8988T (cell line): ENCODE measurements at regions not wholly inside any gene's neighbourhood (a gene's known extent, or its start where the extent isn't known, plus 50 kb on each side); places are given as distances from the start of the nearest gene placed in this dataset.
"Not testable (repeated sequence)": the region's sequence is repeated elsewhere in the genome, so short reads cannot be mapped to it uniquely, and the experiment has no call there.

ENCODE experiments used
- DNase-seq: peaks from one replicate; pipeline ENCODE4 v3.0.0; 2011

GRCh38 chr11:22920939-22921565, 60.8 kb upstream of the CCDC179 start:
- DNase-seq = peak; percentile 9

DNA sequence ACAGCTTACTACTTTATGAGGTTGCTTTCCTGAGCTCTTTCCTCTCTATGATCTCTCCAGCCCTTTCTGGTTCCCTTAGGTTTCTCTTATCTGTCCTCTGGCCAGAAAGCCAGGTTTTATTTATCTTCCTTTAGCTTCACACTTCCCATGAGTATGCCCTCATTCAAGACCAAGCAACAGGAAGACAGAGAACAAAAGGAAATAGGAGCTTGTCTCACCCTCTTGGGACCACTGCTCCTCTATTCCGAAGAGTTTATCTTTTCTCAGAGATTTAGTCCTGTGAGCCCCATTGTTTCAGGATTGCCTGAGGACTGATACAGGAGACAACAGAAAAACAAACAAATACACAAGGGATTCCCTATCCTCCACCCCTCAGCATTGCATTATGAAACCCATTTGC, 62.4 kb upstream of the CCDC179 start:
- no peak for DNase-seq

GRCh38 chr11:22923561-22923960, 63.3 kb upstream of the CCDC179 start:
- no peak for DNase-seq

DNA sequence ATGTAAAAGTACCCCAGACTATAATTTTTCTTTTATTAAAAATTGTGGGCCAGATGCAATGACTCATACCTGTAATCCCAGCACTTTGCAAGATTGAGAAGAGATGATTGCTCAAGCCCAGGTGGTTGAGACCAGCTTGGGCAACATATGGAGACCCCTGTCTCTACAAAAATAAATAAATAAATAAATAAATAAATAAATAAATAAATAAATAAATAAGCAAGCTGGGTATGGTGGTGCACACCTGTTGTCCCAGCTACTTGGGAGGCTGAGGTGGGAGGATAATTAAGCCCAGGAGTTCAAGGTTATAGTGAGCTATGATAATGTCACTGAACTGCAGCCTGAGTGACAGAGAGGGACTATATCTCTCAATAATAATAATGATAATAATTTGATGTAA, 66.1 kb upstream of the CCDC179 start:
- DNase-seq = no peak

DNA sequence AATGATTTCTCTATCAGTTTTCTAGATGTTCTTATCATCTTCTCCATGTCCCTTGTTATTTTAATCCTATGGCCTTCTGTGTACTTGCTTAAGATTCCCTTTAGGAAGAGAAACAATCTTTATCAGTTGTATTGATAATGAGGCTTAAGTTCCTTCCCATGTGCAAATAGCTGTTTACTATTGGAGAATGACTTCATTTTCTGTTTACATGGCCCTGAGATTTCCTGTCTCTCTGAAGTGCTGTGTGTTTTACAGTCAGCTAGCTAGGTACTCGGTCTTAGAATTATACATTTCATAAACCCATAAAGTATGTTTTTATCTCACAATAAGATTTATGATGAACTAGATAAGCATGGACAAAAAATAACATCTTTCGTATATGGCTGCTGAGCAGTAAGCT, 67.5 kb upstream of the CCDC179 start:
- no peak for DNase-seq

GRCh38 chr11:22928207-22928917, 68.1 kb upstream of the CCDC179 start:
- no peak for DNase-seq

DNA sequence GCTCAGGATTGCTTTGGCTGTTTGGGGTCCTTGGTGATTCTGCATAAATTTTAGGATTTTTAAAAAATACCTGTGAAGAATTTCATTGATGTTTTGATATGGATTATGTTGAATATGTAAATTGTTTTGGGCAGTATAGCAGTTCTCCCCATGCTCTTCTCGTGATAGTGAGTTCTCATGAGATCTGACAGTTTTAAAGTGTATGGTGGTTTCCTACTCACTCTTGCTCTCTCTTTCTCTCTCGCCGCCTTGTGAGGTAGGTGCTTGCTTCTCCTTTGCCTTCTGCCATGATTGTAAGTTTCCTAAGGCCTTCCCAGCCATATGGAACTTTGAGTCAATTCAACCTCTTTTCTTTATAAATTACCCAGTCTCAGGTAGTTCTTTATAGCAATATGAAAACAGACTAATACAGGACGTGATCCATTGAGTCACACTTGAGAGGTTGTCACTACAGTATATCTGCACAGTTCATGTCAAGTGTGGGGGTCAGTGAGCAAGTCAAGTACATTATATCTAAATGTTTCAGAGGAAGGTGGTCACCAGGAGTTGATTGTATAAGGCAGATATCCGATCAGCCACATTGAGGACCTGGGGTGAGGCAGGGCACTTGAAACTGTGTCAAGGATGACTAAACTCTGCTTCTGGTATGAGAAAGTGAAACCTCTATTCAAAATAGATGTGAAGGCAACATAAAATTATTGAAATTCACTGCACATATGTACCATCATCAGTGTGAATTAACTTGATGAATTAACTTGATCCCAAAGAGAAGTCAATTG, 70.7 kb upstream of the CCDC179 start:
- DNase-seq = no peak

DNA sequence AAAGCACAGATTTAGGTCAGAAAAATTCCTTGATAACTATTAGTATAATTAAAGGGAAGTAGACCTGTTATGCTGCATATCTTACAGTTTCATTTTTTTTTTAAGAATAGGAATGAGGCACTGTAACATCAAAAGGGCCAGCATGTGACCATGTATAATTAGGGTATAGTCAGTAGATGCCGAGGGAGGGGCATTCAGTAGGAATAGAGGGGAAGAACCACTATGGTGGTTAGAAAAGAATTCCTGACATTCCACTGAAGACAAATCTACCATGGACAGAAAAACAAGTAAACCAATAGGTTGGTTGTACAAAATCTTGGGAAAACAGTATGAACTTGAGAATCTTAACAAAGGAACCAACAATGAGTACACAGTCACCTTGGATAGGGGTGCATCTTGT, 78.4 kb upstream of the CCDC179 start:
- no peak for DNase-seq

- not testable (repeated sequence) for DNase-seq
Measured at GRCh38 chr11:22941544-22941943, 81.3 kb upstream of the CCDC179 start.

DNA sequence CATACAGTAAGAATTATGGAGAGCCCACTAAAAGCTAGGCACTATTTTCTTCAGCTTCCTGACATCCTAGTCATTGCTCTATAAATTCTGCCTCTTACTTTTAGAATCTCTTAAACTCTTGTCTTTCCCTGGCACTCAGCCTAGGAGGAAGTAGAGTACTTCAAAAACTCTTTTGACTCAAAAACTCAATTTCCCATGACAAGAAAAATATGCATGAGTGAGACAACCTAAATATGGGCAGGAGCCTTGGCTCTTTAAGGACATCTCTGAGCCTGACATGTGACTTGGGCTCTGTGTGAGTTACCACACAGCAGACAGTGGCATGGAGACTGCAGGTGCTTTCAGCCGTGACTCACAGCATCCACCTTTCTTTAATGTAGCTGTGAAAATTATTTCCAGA, 97.5 kb upstream of the CCDC179 start:
- no peak for DNase-seq

- DNase-seq = no peak
Measured at GRCh38 chr11:22974251-22974650, 114.0 kb upstream of the CCDC179 start.

DNA sequence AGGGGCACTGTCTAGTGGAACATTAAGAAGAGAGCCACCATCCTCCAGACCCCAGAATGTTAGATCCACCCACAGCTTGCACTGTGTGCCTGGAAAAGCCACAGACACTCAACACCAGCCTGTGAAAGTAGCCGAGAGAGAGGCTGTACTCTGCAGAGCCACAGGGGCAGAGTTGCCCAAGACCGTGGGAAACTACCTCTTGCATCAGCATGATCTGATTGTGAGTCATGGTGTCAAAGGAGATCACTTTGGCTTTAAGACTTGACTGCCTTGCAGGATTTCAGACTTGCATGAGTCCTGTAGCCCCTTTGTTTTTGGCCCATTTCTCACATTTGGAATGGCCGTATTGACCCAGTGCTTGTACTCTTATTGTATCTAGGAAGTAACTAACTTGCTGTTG, 115.9 kb upstream of the CCDC179 start:
- no peak for DNase-seq

- DNase-seq = no peak
Measured at GRCh38 chr11:22982903-22983302, 122.6 kb upstream of the CCDC179 start.

DNA sequence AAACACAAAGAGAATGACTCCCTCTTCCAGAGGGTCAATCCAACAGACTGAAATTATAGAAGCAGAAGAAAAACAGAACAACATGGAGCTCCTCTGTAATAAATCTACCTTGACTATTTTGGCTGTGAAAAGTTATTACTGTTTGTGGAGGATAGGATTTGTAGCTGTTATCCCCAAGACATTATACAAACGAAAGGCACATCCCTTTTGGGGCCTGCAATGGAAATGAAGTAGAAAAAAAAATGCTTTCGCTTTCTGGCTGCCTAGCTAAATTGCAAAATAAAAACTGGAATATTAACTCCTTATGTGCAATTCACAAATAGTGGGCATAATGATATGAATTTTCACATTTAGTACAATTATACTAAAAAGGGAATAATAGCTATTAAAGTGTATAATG, 123.8 kb upstream of the CCDC179 start:
- DNase-seq = no peak

DNA sequence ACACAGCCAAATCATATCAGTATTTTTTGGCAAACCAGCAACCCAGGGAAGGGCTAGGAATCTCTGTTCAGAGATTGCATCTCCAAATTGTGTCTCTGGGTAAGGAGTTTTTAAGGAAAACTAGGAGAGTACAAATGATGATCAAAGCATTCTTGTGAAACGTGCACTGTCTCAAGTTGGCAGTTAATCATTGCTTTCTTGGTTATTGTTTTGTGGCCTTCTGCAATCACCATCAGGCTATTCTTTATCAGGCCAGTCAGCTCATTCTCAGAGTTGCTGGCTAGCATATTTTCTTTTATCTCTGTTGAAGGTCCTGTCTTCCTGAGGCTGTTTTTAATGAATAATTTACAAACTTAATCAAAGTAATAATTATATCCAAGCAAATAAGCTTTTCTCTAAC, 129.1 kb upstream of the CCDC179 start:
- DNase-seq = no peak

- no peak for DNase-seq
Measured at GRCh38 chr11:22991196-22991595, 130.9 kb upstream of the CCDC179 start.

DNA sequence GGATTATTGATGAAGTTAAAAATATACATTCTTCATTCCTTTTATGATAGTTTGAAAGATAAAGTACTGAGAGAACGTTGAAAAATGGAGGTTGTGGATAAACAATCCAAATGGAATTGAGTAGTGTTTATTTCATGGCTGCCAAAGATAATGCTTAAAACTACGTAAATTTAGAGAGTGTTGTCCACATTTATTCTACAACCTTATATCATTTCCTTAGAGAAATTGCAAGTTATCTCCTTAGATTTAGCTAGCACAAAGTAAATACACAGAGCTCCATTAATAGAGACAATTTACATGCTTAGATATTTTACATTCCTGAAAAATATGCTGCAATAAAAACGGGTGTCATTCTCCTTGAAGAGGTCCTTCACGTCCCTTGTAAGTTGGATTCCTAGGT, 146.5 kb upstream of the CCDC179 start:
- no peak for DNase-seq

- DNase-seq = no peak
Measured at GRCh38 chr11:23010790-23011335, 150.6 kb upstream of the CCDC179 start.

GRCh38 chr11:23012930-23013329, 152.7 kb upstream of the CCDC179 start:
- no peak for DNase-seq

DNA sequence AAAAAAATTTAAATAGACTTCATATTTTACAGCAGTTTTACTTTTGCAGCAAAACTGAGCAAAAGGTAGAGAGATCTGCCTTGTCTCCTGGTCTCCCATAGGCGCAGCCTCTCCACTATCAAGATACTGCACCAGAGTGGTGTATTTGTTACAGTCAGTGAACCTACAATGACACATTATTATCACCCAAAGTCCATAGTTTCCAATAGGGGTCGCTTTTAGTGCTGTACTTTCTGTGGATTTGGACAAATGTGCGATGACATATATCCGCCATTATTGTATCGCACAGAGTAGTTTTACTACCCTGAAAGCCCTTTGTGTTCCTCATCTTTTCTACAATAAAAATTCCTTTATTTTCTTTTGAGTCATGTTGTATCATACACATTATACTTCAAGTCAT, 153.2 kb upstream of the CCDC179 start:
- DNase-seq = no peak

- DNase-seq = peak; percentile 31
Measured at GRCh38 chr11:23021287-23021863, 161.1 kb upstream of the CCDC179 start.

GRCh38 chr11:23022854-23023253, 162.6 kb upstream of the CCDC179 start:
- DNase-seq = no peak

- DNase-seq = no peak
Measured at GRCh38 chr11:23023319-23023718, 163.0 kb upstream of the CCDC179 start.
